ENCODE measurements at regions not wholly inside any gene's neighbourhood (a gene's known extent, or its start where the extent isn't known, plus 50 kb on each side); places are given as distances from the start of the nearest gene placed in this dataset.

GRCh38 chr1:214897581-214897980 lies 185.0 kb upstream of the KCNK2 start (continued):
- TF ChIP-seq CTCF (IDR thresholded peaks at IDR 0.05; ENCODE audit: low read depth, low read length, missing input control) = no peak
- no peak for TF ChIP-seq GABPA (IDR thresholded peaks at IDR 0.05 in 1 of 2, conservative IDR thresholded peaks at IDR 0.05 in 1 of 2)

GRCh38 chr1:214898161-214898560 lies 184.4 kb upstream of the KCNK2 start:
- TF ChIP-seq CTCF (IDR thresholded peaks at IDR 0.05; ENCODE audit: low read depth, low read length, missing input control) (no peak), FOXA2 (IDR thresholded peaks at IDR 0.05) (no peak), ZBTB33 (IDR thresholded peaks at IDR 0.05) (no peak), HNF4A (conservative IDR thresholded peaks at IDR 0.05) (no peak), YY1 (IDR thresholded peaks at IDR 0.05) (no peak), MAX (IDR thresholded peaks at IDR 0.05) (no peak), GABPA (IDR thresholded peaks at IDR 0.05 in 1 of 2, conservative IDR thresholded peaks at IDR 0.05 in 1 of 2) (no peak), TAF1 (conservative IDR thresholded peaks at IDR 0.05) (no peak), FOXA1 (IDR thresholded peaks at IDR 0.05) (no peak), NR2F2 (IDR thresholded peaks at IDR 0.05) (no peak)
- Histone ChIP-seq H3K9ac (ENCODE audit: low read depth in 1 of 2, low read length in 2 of 2) (no peak overlapping the region), H3K4me1 (ENCODE audit: control insufficient read depth in 4 of 4, insufficient read depth in 4 of 4, low read length in 3 of 4) (no peaks in the 10 kb centered on the region), H3K27me3 (ENCODE audit: control insufficient read depth in 4 of 4, insufficient read depth in 4 of 4, low read length in 3 of 4) (no peaks in the 10 kb centered on the region), H3K9me3 (ENCODE audit: control insufficient read depth in 4 of 4, low read length in 3 of 4) (no peaks in the 10 kb centered on the region), H3K27ac (ENCODE audit: low read depth in 1 of 2, low read length in 2 of 2) (no peak overlapping the region), H3K4me3 (ENCODE audit: low read depth in 1 of 3, low read length in 3 of 3) (no peak overlapping the region), H3K36me3 (ENCODE audit: control insufficient read depth in 4 of 4, insufficient read depth in 3 of 4, low read depth in 1 of 4, low read length in 3 of 4) (no peaks in the 10 kb centered on the region)
- WGBS = 71% methylated on average over 8 of the region's 8 CpGs
- DNase-seq (ENCODE audit: low spot score) = no peak

- Histone ChIP-seq H3K9me3 (ENCODE audit: control insufficient read depth in 4 of 4, low read length in 3 of 4) (peaks cover 0 to 3% (median 0%) of the 10 kb centered on the region in 4 donors), H3K36me3 (ENCODE audit: control insufficient read depth in 4 of 4, insufficient read depth in 3 of 4, low read depth in 1 of 4, low read length in 3 of 4) (no peaks in the 10 kb centered on the region), H3K4me1 (ENCODE audit: control insufficient read depth in 4 of 4, insufficient read depth in 4 of 4, low read length in 3 of 4) (no peaks in the 10 kb centered on the region), H3K4me3 (ENCODE audit: low read depth in 1 of 3, low read length in 3 of 3) (no peak overlapping the region), H3K9ac (ENCODE audit: low read depth in 1 of 2, low read length in 2 of 2) (no peak overlapping the region), H3K27ac (ENCODE audit: low read depth in 1 of 2, low read length in 2 of 2) (no peak overlapping the region), H3K27me3 (ENCODE audit: control insufficient read depth in 4 of 4, insufficient read depth in 4 of 4, low read length in 3 of 4) (no peaks in the 10 kb centered on the region)
- 88% methylated on average over 3 of the region's 3 CpGs for WGBS
- no peak for DNase-seq (ENCODE audit: low spot score)
- TF ChIP-seq ZBTB33 (IDR thresholded peaks at IDR 0.05) (no peak), EGR1 (IDR thresholded peaks at IDR 0.05; ENCODE audit: low read depth in 2 of 2) (no peak), RAD21 (IDR thresholded peaks at IDR 0.05) (no peak), ATF3 (IDR thresholded peaks at IDR 0.05) (no peak), MAX (IDR thresholded peaks at IDR 0.05) (no peak), SP1 (IDR thresholded peaks at IDR 0.05) (no peak), REST (IDR thresholded peaks at IDR 0.05) (no peak), JUND (IDR thresholded peaks at IDR 0.05) (no peak), GABPA (IDR thresholded peaks at IDR 0.05 in 1 of 2, conservative IDR thresholded peaks at IDR 0.05 in 1 of 2) (no peak), FOXA2 (IDR thresholded peaks at IDR 0.05) (no peak), NR2F2 (IDR thresholded peaks at IDR 0.05) (no peak), YY1 (IDR thresholded peaks at IDR 0.05) (no peak), HNF4A (conservative IDR thresholded peaks at IDR 0.05) (no peak), TAF1 (conservative IDR thresholded peaks at IDR 0.05) (no peak), HNF4G (IDR thresholded peaks at IDR 0.05) (no peak)
These were observed 183.8 kb upstream of the KCNK2 start for GRCh38 chr1:214898718-214899117.

Measured in liver (tissue), 8 donors.